Adrenal gland (tissue), 5 donors: ENCODE measurements at regions not wholly inside any gene's neighbourhood (a gene's known extent, or its start where the extent isn't known, plus 50 kb on each side); places are given as distances from the start of the nearest gene placed in this dataset.
A peak's percentile ranks its signal among the peaks of the same experiment; 100 is the strongest.
"Not testable (repeated sequence)": the region's sequence is repeated elsewhere in the genome, so short reads cannot be mapped to it uniquely, and the experiment has no call there.

Source experiments
- POLR2A ChIP-seq, 2 donors: fragments of 450-650 bp; IDR thresholded peaks; one replicate each; pipeline ENCODE4 v1.6.1; 2017; ENCODE audit warnings: antibody characterized with exemption in 2 of 2, mild to moderate bottlenecking in 2 of 2, moderate library complexity in 1 of 2
- TF ChIP-seq, protein P1 (sequence below), 6 experiments: fragments of 450-650 bp in 4 of 6; fragments of 200-600 bp in 2 of 6; sonication (generic) in 1 of 6; IDR thresholded peaks; 1 replicate in 5 of 6; 2 replicates in 1 of 6; pipeline versions ENCODE4 v1.5.1 to v1.8.0; 2016 to 2021; ENCODE audit warnings: antibody characterized with exemption in 6 of 6, mild to moderate bottlenecking in 2 of 6, moderate library complexity in 1 of 6
- donor health status: DM: no; HTN: no; CAD: no.

DNA sequence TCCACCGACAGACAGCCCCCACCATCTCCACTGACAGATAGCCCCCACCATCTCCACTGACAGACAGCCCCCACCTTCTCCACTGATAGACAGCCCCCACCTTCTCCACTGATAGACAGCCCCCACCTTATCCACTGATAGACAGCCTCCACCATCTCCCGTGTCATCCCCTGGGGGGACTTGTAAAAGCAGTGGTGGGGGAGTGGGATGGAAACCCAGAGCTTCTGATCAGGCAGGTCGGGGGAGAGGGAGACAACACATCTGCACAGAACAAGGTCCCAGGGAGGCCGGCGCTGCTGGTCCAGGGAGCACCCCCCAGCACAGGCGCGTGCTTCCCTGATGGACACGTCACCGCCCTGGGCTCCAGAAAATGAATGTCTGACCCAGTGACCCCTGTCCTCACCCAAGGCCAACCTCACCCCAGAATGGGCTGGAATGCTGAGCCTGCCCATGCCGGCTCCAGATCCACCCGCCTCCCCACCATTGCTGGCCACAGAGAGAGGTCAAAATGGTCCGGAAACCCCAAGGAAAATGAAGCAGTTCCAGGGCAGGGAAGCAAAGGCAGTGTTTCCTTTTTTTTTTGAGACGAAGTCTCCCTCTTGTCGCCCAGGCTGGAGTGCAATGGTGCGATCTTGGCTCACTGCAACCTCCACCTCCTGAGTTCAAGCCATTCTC lies 91.6 kb upstream of the METTL9 start:
- TF ChIP-seq, protein P1, sequence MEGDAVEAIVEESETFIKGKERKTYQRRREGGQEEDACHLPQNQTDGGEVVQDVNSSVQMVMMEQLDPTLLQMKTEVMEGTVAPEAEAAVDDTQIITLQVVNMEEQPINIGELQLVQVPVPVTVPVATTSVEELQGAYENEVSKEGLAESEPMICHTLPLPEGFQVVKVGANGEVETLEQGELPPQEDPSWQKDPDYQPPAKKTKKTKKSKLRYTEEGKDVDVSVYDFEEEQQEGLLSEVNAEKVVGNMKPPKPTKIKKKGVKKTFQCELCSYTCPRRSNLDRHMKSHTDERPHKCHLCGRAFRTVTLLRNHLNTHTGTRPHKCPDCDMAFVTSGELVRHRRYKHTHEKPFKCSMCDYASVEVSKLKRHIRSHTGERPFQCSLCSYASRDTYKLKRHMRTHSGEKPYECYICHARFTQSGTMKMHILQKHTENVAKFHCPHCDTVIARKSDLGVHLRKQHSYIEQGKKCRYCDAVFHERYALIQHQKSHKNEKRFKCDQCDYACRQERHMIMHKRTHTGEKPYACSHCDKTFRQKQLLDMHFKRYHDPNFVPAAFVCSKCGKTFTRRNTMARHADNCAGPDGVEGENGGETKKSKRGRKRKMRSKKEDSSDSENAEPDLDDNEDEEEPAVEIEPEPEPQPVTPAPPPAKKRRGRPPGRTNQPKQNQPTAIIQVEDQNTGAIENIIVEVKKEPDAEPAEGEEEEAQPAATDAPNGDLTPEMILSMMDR (IDR thresholded peaks at IDR 0.05): not testable (repeated sequence)
- peak in 1 of 2 donors; percentile 7 for TF ChIP-seq POLR2A (IDR thresholded peaks at IDR 0.05)
